ENCODE measurements at regions not wholly inside any gene's neighbourhood (a gene's known extent, or its start where the extent isn't known, plus 50 kb on each side); places are given as distances from the start of the nearest gene placed in this dataset.

DNA sequence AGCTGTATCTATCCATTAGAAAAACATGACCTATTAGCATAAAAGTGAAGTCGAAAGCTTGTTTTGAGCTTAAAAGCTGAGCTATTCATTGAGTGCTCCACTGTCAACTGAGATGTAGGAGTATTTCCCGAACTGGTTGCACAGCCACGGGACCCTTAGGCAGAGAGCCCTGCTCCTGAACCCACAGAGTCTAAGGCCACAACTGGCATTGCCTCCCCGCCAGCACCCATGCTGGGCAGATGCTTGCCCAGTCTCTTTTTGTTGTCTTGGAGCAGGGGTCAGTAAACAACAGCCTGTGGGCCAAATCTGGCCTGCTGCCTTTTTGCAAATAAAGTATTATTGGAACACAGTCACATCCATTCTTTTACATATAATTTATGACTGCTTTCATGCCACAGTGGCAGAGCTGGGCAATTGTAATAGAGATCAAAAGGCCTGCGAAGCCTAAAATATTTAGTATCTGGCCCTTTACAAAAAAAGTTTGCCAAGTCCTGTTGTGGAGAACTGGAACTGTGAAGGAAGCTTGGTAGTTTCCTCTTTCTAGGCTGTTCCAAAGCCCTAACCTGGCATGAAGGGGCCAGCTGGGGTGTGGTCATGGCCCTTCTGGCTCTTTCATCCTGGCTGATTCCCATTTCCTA lies 58.4 kb upstream of the WAPL start:
- Histone ChIP-seq H3K9me3 (ENCODE audit: control insufficient read depth in 1 of 2, insufficient read depth in 1 of 2, low read depth in 1 of 2, low read length in 2 of 2) (no peaks in the 10 kb centered on the region), H3K79me2 (ENCODE audit: insufficient read depth, low read length) (no peaks in the 10 kb centered on the region), H3K36me3 (ENCODE audit: control insufficient read depth in 1 of 2, insufficient read depth in 2 of 2, low read length in 2 of 2) (no peaks in the 10 kb centered on the region), H3K4me2 (ENCODE audit: low read length) (no peak overlapping the region), H3K9me2 (ENCODE audit: insufficient read depth) (no peaks in the 10 kb centered on the region), H3K4me1 (ENCODE audit: control insufficient read depth in 1 of 2, insufficient read depth in 2 of 2, low read length in 2 of 2) (peaks cover 0 to 2% of the 10 kb centered on the region in 2 experiments; a peak in 2 of 4 replicates), H3K27ac (ENCODE audit: low read depth, low read length) (no peak overlapping the region), H3K4me3 (replicated peaks in 1 of 2; ENCODE audit: low read depth in 1 of 2, low read length in 2 of 2) (no peak overlapping the region), H3K9ac (ENCODE audit: low read length) (no peak overlapping the region), H4K20me1 (ENCODE audit: insufficient read depth) (no peaks in the 10 kb centered on the region), H2AFZ (ENCODE audit: low read depth, low read length, poor library complexity, severe bottlenecking) (no peak overlapping the region), H3K27me3 (ENCODE audit: insufficient read depth, low read length) (no peaks in the 10 kb centered on the region)
- ChIA-PET CTCF (interaction anchor here (1.2 kb wide), 1 partner anchor 180 kb away, joined by 4 read pairs; no protein-coding TSS in a partner anchor), RAD21 (ENCODE audit: low non-redundant PET in 1 of 2, low total read pairs in 2 of 2, uncharacterized antibody in 2 of 2, unreplicated experiment in 2 of 2) (no interaction called here), POLR2A (no interaction called here)
- no TSS peak for BruUV-seq (replicated peaks)
- no peak for DNase-seq (ENCODE audit: low read depth, low spot score)
- no peak for ATAC-seq
- intact Hi-C loops (cut with micrococcal nuclease): no loop called here
- TF ChIP-seq YY1 (IDR thresholded peaks at IDR 0.05; ENCODE audit: extremely low read depth, insufficient replicate concordance, low read depth, low read length): no peak
- TF ChIP-seq, protein P1, sequence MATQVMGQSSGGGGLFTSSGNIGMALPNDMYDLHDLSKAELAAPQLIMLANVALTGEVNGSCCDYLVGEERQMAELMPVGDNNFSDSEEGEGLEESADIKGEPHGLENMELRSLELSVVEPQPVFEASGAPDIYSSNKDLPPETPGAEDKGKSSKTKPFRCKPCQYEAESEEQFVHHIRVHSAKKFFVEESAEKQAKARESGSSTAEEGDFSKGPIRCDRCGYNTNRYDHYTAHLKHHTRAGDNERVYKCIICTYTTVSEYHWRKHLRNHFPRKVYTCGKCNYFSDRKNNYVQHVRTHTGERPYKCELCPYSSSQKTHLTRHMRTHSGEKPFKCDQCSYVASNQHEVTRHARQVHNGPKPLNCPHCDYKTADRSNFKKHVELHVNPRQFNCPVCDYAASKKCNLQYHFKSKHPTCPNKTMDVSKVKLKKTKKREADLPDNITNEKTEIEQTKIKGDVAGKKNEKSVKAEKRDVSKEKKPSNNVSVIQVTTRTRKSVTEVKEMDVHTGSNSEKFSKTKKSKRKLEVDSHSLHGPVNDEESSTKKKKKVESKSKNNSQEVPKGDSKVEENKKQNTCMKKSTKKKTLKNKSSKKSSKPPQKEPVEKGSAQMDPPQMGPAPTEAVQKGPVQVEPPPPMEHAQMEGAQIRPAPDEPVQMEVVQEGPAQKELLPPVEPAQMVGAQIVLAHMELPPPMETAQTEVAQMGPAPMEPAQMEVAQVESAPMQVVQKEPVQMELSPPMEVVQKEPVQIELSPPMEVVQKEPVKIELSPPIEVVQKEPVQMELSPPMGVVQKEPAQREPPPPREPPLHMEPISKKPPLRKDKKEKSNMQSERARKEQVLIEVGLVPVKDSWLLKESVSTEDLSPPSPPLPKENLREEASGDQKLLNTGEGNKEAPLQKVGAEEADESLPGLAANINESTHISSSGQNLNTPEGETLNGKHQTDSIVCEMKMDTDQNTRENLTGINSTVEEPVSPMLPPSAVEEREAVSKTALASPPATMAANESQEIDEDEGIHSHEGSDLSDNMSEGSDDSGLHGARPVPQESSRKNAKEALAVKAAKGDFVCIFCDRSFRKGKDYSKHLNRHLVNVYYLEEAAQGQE (IDR thresholded peaks at IDR 0.05; ENCODE audit: low read depth): no peak
- TF ChIP-seq ZFX (IDR thresholded peaks at IDR 0.05): no peak
- no peak for TF ChIP-seq EZH2 (IDR thresholded peaks at IDR 0.05)
- TF ChIP-seq, protein P2, sequence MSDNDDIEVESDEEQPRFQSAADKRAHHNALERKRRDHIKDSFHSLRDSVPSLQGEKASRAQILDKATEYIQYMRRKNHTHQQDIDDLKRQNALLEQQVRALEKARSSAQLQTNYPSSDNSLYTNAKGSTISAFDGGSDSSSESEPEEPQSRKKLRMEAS (IDR thresholded peaks at IDR 0.05): no peak
- TF ChIP-seq EGR1 (IDR thresholded peaks at IDR 0.05; ENCODE audit: low read depth): no peak
- TF ChIP-seq EZH2phosphoT487 (IDR thresholded peaks at IDR 0.05; ENCODE audit: borderline replicate concordance): no peak
- TF ChIP-seq CEBPB (IDR thresholded peaks at IDR 0.05; ENCODE audit: low read depth): no peak
- TF ChIP-seq TCF7L2 (IDR thresholded peaks at IDR 0.05; ENCODE audit: borderline replicate concordance, extremely low read depth, insufficient read depth, insufficient read length): no peak
- TF ChIP-seq SP1 (IDR thresholded peaks at IDR 0.05; ENCODE audit: low read depth): no peak
- TF ChIP-seq SRF (IDR thresholded peaks at IDR 0.05; ENCODE audit: low read depth): no peak
- TF ChIP-seq JUND (IDR thresholded peaks at IDR 0.05): no peak
- TF ChIP-seq RAD21 (IDR thresholded peaks at IDR 0.05; ENCODE audit: low read depth): no peak
- TF ChIP-seq SIN3A (IDR thresholded peaks at IDR 0.05; ENCODE audit: low read depth): no peak
- no peak for TF ChIP-seq FOSL1 (IDR thresholded peaks at IDR 0.05; ENCODE audit: low read depth)
- TF ChIP-seq POLR2AphosphoS5 (IDR thresholded peaks at IDR 0.05; ENCODE audit: low read depth, low read length): no peak
- no peak for TF ChIP-seq CBX3 (IDR thresholded peaks at IDR 0.05; ENCODE audit: low read depth)
- TF ChIP-seq ELF1 (IDR thresholded peaks at IDR 0.05; ENCODE audit: borderline replicate concordance, low read depth): no peak
- TF ChIP-seq, protein P3, sequence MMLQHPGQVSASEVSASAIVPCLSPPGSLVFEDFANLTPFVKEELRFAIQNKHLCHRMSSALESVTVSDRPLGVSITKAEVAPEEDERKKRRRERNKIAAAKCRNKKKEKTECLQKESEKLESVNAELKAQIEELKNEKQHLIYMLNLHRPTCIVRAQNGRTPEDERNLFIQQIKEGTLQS (IDR thresholded peaks at IDR 0.05): no peak

Data from HCT116 (cell line).